ENCODE measurements at regions not wholly inside any gene's neighbourhood (a gene's known extent, or its start where the extent isn't known, plus 50 kb on each side); places are given as distances from the start of the nearest gene placed in this dataset.

- no peak for ATAC-seq (ENCODE audit: poor library complexity)
- Histone ChIP-seq H3K27ac (ENCODE audit: low read depth in 1 of 2, low read length in 2 of 2) (no peak overlapping the region), H3K27me3 (ENCODE audit: control insufficient read depth in 1 of 2, insufficient read depth in 2 of 2, low read length in 2 of 2) (no peaks in the 10 kb centered on the region), H3K4me3 (ENCODE audit: low read length) (no peak overlapping the region), H3K9me3 (ENCODE audit: control insufficient read depth in 1 of 2, insufficient read depth in 1 of 2, low read length in 2 of 2) (peaks cover 0 to 5% of the 10 kb centered on the region in 2 experiments), H3K4me1 (ENCODE audit: insufficient read depth, low read length) (no peaks in the 10 kb centered on the region), H3K36me3 (ENCODE audit: insufficient read depth, low read length) (no peaks in the 10 kb centered on the region)
- intact Hi-C loops (cut with DNase I, micrococcal nuclease): no loop called here
- Mint-ChIP-seq H3K27me3 (no peaks in the 10 kb centered on the region), H3K4me1 (ENCODE audit: low read depth) (no peaks in the 10 kb centered on the region), H3K27ac (no peak overlapping the region), H3K4me3 (no peak overlapping the region), H3K9me3 (peaks cover 3% of the 10 kb centered on the region), H3K36me3 (ENCODE audit: low read depth) (no peaks in the 10 kb centered on the region)
- POLR2A ChIA-PET: no interaction called here
- DNase-seq: no peak
- CTCF ChIA-PET: no interaction called here
- TF ChIP-seq, protein P1, sequence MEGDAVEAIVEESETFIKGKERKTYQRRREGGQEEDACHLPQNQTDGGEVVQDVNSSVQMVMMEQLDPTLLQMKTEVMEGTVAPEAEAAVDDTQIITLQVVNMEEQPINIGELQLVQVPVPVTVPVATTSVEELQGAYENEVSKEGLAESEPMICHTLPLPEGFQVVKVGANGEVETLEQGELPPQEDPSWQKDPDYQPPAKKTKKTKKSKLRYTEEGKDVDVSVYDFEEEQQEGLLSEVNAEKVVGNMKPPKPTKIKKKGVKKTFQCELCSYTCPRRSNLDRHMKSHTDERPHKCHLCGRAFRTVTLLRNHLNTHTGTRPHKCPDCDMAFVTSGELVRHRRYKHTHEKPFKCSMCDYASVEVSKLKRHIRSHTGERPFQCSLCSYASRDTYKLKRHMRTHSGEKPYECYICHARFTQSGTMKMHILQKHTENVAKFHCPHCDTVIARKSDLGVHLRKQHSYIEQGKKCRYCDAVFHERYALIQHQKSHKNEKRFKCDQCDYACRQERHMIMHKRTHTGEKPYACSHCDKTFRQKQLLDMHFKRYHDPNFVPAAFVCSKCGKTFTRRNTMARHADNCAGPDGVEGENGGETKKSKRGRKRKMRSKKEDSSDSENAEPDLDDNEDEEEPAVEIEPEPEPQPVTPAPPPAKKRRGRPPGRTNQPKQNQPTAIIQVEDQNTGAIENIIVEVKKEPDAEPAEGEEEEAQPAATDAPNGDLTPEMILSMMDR (IDR thresholded peaks at IDR 0.05): no peak
Measured at GRCh38 chr16:54744998-54745397, 185.7 kb upstream of the IRX5 start.

GRCh38 chr16:54742436-54742835 is 188.2 kb upstream of the IRX5 start:
- H3K4me1 Mint-ChIP-seq (ENCODE audit: low read depth): no peaks in the 10 kb centered on the region
- Histone ChIP-seq H3K4me1 (ENCODE audit: insufficient read depth, low read length) (no peaks in the 10 kb centered on the region), H3K4me3 (ENCODE audit: low read length) (no peak overlapping the region), H3K36me3 (ENCODE audit: insufficient read depth, low read length) (no peaks in the 10 kb centered on the region), H3K9me3 (ENCODE audit: control insufficient read depth in 1 of 2, insufficient read depth in 1 of 2, low read length in 2 of 2) (peaks cover 0 to 5% of the 10 kb centered on the region in 2 experiments), H3K27ac (ENCODE audit: low read depth in 1 of 2, low read length in 2 of 2) (no peak overlapping the region), H3K27me3 (ENCODE audit: control insufficient read depth in 1 of 2, insufficient read depth in 2 of 2, low read length in 2 of 2) (no peaks in the 10 kb centered on the region)
- H3K27me3 Mint-ChIP-seq: no peaks in the 10 kb centered on the region
- H3K4me3 Mint-ChIP-seq: no peak overlapping the region
- intact Hi-C loops (cut with DNase I, micrococcal nuclease): no loop called here
- ChIA-PET CTCF (no interaction called here), POLR2A (no interaction called here)
- ATAC-seq (ENCODE audit: poor library complexity) (no peak), DNase-seq (no peak)
- H3K27ac Mint-ChIP-seq: no peak overlapping the region
- TF ChIP-seq, protein P1 (IDR thresholded peaks at IDR 0.05): no peak
- peaks cover 4% of the 10 kb centered on the region for H3K9me3 Mint-ChIP-seq
- H3K36me3 Mint-ChIP-seq (ENCODE audit: low read depth): no peaks in the 10 kb centered on the region

DNA sequence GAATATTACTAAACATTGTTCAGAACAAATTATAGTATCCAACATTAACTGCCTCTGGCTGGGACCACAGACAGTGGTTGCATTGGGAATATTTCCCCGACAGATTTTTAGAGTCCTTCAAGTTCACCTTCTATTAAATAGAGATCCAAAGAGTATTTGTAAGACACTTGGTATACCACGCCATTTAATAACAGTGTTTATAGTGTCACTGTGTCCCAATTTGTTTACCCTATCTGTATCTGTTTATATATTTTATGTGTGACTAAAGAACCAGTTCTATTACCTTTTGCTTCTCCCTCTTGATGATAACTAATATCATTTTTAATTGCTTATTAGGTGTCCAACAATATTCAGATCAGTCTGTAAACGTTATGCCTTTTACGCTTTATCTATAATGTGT is 191.3 kb upstream of the IRX5 start:
- Mint-ChIP-seq H3K36me3 (ENCODE audit: low read depth) (no peaks in the 10 kb centered on the region), H3K4me3 (no peak overlapping the region), H3K4me1 (ENCODE audit: low read depth) (no peaks in the 10 kb centered on the region), H3K9me3 (peaks cover 4% of the 10 kb centered on the region), H3K27me3 (no peaks in the 10 kb centered on the region), H3K27ac (no peak overlapping the region)
- Histone ChIP-seq H3K27ac (ENCODE audit: low read depth in 1 of 2, low read length in 2 of 2) (no peak overlapping the region), H3K4me3 (ENCODE audit: low read length) (no peak overlapping the region), H3K4me1 (ENCODE audit: insufficient read depth, low read length) (no peaks in the 10 kb centered on the region), H3K36me3 (ENCODE audit: insufficient read depth, low read length) (no peaks in the 10 kb centered on the region), H3K27me3 (ENCODE audit: control insufficient read depth in 1 of 2, insufficient read depth in 2 of 2, low read length in 2 of 2) (no peaks in the 10 kb centered on the region), H3K9me3 (ENCODE audit: control insufficient read depth in 1 of 2, insufficient read depth in 1 of 2, low read length in 2 of 2) (peaks cover 0 to 4% of the 10 kb centered on the region in 2 experiments)
- intact Hi-C loops (cut with DNase I, micrococcal nuclease): no loop called here
- ATAC-seq (ENCODE audit: poor library complexity): no peak
- ChIA-PET CTCF (no interaction called here), POLR2A (no interaction called here)
- TF ChIP-seq, protein P1 (IDR thresholded peaks at IDR 0.05): no peak
- no peak for DNase-seq

Measured in CD4-positive, alpha-beta T cell (primary cell).